Activated CD4-positive, alpha-beta T cell treated with anti-CD3 and anti-CD28 coated beads, Interleukin-2, Interleukin-4, amounts not matched to agents 100 ng/mL and 50 ng/mL, durations not matched to agents 16 hours and 8 hours (primary cell): ENCODE measurements at regions not wholly inside any gene's neighbourhood (a gene's known extent, or its start where the extent isn't known, plus 50 kb on each side); places are given as distances from the start of the nearest gene placed in this dataset.

ENCODE experiments used
- DNase-seq: peaks from one replicate; pipeline ENCODE4 v3.0.0-alpha.2; 2020; ENCODE audit warnings: low spot score

DNA sequence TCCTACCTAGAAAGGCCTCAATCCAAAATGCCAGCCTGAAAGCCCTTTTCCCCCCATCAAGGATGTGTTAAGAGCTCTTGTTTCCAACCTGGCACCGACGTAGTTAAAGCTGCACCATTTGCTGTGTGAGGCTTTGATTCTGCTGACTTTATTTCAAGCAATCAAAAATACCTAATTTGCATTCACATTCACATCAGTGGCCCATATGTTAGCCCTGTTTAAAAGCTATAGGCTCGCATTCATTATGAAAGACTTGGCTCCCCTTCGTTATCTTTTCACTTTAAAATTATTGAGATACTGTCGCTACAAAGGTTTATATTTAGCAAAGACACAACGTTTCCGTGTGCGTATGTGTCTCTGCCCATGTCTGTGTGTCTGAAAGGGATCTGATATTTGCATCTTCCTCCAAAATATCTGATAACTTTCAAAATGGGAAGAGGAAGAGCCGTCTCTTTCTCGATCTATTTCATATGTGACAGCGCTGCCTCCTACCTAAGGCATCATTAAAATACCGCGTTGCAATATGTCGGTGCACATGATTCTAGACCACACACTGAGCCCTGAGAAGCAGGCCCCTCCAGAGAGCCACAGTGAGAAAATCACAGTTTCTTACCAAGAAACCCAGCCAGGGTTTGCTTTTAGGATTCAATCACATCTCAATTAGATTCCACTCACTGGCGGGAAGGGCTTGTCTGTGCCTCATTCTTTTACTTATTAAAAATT, 57.1 kb upstream of the ITPRID1 start:
- DNase-seq: no peak

DNA sequence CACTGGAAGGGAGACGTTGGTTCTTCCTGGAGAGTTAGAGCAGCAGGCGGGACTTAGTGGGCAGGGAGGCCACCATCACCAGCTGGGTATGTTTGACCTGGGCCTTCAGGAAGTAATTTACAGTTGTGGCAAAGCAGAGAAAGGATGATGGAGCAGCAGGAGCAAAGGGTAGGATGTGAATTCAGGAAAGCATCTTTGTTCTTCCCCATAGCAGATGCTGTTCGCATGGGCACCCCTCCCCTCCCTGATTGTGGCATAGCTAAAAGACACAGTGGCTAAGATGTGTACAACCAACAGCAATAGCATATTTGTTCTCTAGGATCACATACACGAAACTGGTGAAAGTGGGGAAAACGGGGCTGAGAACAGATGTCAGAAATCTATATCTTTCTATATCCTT, 56.3 kb upstream of the ITPRID1 start:
- no peak for DNase-seq

DNA sequence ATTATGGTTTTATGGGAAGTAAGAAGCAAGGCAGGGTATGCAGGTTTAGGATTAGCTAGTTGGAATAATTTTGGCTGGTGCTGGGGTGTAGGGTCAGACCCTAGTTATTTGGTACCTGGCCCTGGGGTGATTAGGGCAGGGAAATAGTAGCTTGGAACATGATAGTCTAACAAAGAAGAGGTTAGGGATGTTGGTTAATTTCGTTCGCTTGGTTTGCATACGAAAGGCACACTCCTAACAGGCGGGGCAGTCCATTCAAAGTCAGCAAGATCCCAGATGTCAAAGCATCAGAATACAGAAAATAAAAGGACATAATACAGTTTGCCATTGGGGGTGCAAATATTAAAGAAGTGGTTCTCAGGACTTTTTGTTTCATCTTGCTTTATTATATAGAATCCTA, 55.7 kb upstream of the ITPRID1 start:
- no peak for DNase-seq

DNA sequence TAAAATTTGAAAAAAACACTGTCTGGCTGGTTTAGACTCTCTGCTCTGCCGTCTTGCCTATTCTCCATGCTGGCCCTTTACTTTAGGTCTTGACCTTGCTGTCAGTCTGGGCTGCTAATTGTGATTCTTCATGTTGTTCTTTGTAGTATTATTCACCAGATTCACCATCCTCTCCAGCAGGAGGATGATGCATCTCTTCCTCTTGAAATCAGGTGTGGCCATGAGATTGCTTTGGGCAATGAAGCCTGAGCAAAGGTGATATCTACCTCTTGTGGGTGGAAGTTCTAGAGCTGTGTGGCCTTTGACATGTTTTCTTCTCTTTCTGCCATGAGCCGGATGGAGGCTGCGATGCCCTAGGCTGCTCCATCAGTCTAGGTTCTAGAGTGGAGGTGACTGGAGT, 51.3 kb upstream of the ITPRID1 start:
- DNase-seq: no peak
